Retinal pigment epithelial cell (primary cell): ENCODE measurements at regions not wholly inside any gene's neighbourhood (a gene's known extent, or its start where the extent isn't known, plus 50 kb on each side); places are given as distances from the start of the nearest gene placed in this dataset.

ENCODE experiments used
- DNase-seq: peaks from one replicate; pipeline ENCODE4 v3.0.0-alpha.2; 2010; ENCODE audit warnings: low read depth
- H3K4me3 ChIP-seq: 2 replicates; pipeline ENCODE4 v1.5.1; 2011; ENCODE audit warnings: mild to moderate bottlenecking, low read length, control low read depth, moderate library complexity
- CTCF ChIP-seq: conservative IDR thresholded peaks from 2 replicates; pipeline ENCODE4 v1.5.1; 2011; ENCODE audit warnings: low read depth, low read length, control low read depth, inconsistent platforms

- H3K4me3 ChIP-seq = no peak overlapping the region
- TF ChIP-seq CTCF = no peak
- no peak for DNase-seq
Measured at GRCh38 chr4:27215220-27215826, 354.7 kb downstream of the STIM2 start.

DNA sequence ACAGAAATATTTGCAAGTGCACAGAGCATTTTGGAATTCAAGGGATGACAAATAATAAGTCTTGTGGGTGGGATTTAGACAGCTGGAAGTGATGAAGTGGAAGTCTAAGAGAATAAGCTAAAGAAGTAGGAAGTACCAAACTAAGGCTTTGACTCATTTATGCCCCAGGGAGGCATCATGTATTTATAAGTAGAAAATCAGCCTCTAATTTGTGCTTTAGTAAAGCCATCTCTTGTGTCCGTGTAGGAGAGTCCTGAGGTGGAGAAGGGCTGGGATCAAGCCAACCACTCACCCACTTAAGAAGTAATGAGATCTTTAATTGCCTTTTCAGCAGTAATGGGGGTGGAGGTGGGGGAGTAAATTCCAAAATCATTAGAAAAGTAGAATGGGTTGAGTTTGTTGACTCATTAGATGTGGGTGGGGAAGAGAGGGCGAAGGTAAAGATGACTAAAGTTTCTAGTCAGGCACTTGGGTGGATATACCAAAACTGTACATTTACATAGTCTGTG is 356.7 kb downstream of the STIM2 start:
- H3K4me3 ChIP-seq = no peak overlapping the region
- DNase-seq = peak; percentile 26
- no peak for TF ChIP-seq CTCF

GRCh38 chr4:27218013-27218412 is 357.4 kb downstream of the STIM2 start:
- TF ChIP-seq CTCF = no peak
- H3K4me3 ChIP-seq = no peak overlapping the region
- DNase-seq = no peak

DNA sequence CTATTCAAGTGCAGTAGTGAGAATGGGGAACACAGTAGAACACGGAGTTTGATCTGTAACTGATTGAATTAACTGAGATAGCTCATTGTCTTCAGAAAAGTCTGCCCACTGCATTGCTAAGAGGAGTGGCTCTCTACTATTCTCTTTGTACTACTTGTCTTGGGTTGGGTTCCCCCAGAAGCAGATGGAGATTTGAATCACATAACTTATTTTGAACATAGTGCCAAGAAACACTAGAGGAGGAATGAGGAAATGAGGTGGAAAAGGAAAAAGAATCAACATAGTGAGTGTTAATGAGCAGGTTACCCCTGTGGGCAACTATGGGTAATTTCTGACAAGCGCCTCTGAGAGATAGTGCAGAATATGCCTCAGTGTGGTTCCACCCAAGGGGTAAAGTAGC is 362.7 kb downstream of the STIM2 start:
- H3K4me3 ChIP-seq = no peak overlapping the region
- TF ChIP-seq CTCF = no peak
- no peak for DNase-seq

DNA sequence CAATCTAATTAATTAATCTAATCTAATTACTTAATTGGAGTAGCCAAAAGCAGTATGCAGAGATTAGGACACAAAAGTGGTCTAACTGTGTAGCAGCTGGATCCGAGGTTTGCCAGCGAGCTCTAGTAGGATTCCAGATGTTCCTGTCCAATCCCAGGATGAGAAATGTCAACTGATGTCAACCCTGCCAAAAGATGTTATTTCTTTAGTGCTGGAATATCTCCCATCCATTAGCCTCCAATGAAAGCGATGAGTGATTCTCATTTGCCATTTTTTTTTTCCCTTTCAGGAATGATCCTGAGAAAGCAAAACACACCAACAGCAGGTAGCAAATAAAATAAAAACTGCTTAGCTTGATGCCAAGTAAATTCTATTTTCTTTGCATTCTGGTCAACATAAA is 372.9 kb downstream of the STIM2 start:
- DNase-seq = no peak
- TF ChIP-seq CTCF = no peak
- H3K4me3 ChIP-seq = no peak overlapping the region

DNA sequence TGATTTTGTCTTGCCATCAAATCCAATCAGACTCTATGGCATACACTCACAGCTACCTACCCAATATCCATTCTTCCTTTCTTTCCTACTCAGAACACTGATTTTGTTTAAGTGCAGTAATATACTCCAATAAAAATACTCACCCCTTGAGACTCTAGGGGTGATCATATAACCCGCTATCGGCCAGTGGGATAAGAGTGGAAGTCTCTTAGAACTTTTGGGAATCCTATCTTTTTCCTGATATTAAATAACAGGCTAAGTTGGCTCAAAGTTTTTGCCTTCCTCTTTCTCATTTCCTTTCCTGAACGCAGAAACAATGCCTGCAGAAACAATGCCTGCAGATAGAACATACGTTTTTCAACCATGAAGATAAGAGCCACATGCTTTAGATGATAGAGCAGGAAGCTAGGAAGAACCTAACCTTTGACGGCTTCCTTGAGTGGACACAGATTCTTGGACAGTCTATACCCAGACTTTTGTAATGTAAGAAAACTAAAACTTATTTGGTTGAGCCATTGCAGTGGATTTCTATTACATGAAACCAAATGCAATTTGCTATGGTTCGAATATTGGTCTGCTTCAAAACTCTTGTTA is 373.8 kb downstream of the STIM2 start:
- DNase-seq = no peak
- TF ChIP-seq CTCF = no peak
- H3K4me3 ChIP-seq = no peak overlapping the region

- no peak for TF ChIP-seq CTCF
- DNase-seq = no peak
Measured at GRCh38 chr4:27239641-27240040, 379.0 kb downstream of the STIM2 start.

More at GRCh38 chr4:27239641-27240040, 379.0 kb downstream of the STIM2 start:
- no peak overlapping the region for H3K4me3 ChIP-seq
